OCI-LY7 (cell line): ENCODE measurements at regions not wholly inside any gene's neighbourhood (a gene's known extent, or its start where the extent isn't known, plus 50 kb on each side); places are given as distances from the start of the nearest gene placed in this dataset.

Experiments
- BruUV-seq: library from RNA; stranded (reverse); fragments of 400-500 nt; replicated peaks from 2 replicates; lab custom pipeline; 2021; lab: Mats Ljungman, UMichigan
- CTCF ChIA-PET: fragments of 300-600 bp; sonication (Branson Sonifier 250); formaldehyde crosslinking; loops from one replicate; lab custom pipeline; 2022; ENCODE audit warnings: antibody characterized with exemption; ENCODE audit not compliant: unreplicated experiment; lab: Charles Lee
- POLR2A ChIA-PET: fragments of 300-600 bp; sonication (Branson Sonifier 250); formaldehyde crosslinking; loops from one replicate; lab custom pipeline; 2022; ENCODE audit warnings: antibody characterized with exemption; lab: Charles Lee
- DNase-seq: peaks from one replicate; pipeline ENCODE4 v3.0.0-alpha.2; 2015; ENCODE audit warnings: low spot score
- H2AFZ ChIP-seq: fragments of 200-600 bp; sonication (generic), shearing (Covaris generic); 2 replicates; pipeline ENCODE4 v1.6.1; 2014; ENCODE audit warnings: mild to moderate bottlenecking, antibody characterized with exemption, low read length, moderate library complexity
- H3K27ac ChIP-seq: fragments of 200-600 bp; sonication (generic); 2 replicates; pipeline ENCODE4 v1.5.1; 2014; ENCODE audit warnings: mixed run types, low read depth, mild to moderate bottlenecking, moderate library complexity, low read length, inconsistent platforms; ENCODE audit not compliant: poor library complexity, severe bottlenecking
- H3K36me3 ChIP-seq: fragments of 200-600 bp; sonication (generic); 2 replicates; pipeline ENCODE4 v1.6.1; 2014; ENCODE audit warnings: mild to moderate bottlenecking, antibody characterized with exemption, low read length, moderate library complexity, mixed read lengths; ENCODE audit not compliant: insufficient read depth
- H3K4me1 ChIP-seq: fragments of 200-600 bp; sonication (generic); 2 replicates; pipeline ENCODE4 v1.5.1; 2014; ENCODE audit warnings: mild to moderate bottlenecking, low read length; ENCODE audit not compliant: insufficient read depth, poor library complexity, severe bottlenecking
- H3K4me2 ChIP-seq: fragments of 200-600 bp; sonication (generic); 2 replicates; pipeline ENCODE4 v1.6.1; 2014; ENCODE audit warnings: mild to moderate bottlenecking, low read length
- H3K4me3 ChIP-seq: fragments of 200-600 bp; sonication (generic); 2 replicates; pipeline ENCODE4 v1.5.1; 2014; ENCODE audit warnings: mild to moderate bottlenecking, low read depth, low read length; ENCODE audit not compliant: poor library complexity, severe bottlenecking
- H3K79me2 ChIP-seq: fragments of 200-600 bp; sonication (generic); 2 replicates; pipeline ENCODE4 v1.6.1; 2016; ENCODE audit warnings: low read depth, mild to moderate bottlenecking, low read length, moderate library complexity, mixed read lengths; ENCODE audit not compliant: insufficient read depth
- H3K9me2 ChIP-seq: fragments of 200-600 bp; sonication (generic); 2 replicates; pipeline ENCODE4 v1.6.1; 2016; ENCODE audit warnings: mild to moderate bottlenecking, low read length, mixed read lengths; ENCODE audit not compliant: insufficient read depth
- H3K9me3 ChIP-seq: fragments of 200-600 bp; sonication (generic); 2 replicates; pipeline ENCODE4 v1.6.1; 2014; ENCODE audit warnings: mild to moderate bottlenecking, mixed run types, low read length, mixed read lengths
- H4K20me1 ChIP-seq: fragments of 200-600 bp; sonication (generic); 2 replicates; pipeline ENCODE4 v1.6.1; 2014; ENCODE audit warnings: mild to moderate bottlenecking, antibody characterized with exemption, low read length, moderate library complexity, mixed read lengths; ENCODE audit not compliant: insufficient read depth
- CTCF ChIP-seq: fragments of 200-600 bp; sonication (generic); conservative IDR thresholded peaks from 2 replicates; pipeline ENCODE4 v1.5.1; 2014; ENCODE audit warnings: mild to moderate bottlenecking, antibody characterized with exemption, low read length, moderate library complexity, mixed read lengths
- EZH2phosphoT487 ChIP-seq: fragments of 200-600 bp; sonication (generic); IDR thresholded peaks from 2 replicates; pipeline ENCODE4 v1.6.1; 2018; ENCODE audit warnings: low read depth, borderline replicate concordance, mild to moderate bottlenecking, mixed run types, antibody characterized with exemption, low read length, moderate library complexity, mixed read lengths
- intact Hi-C: fragments of 100-400 bp; cut with micrococcal nuclease; formaldehyde crosslinking; loops from one replicate; pipeline ENCODE4 v1.10.0; 2022; ENCODE audit not compliant: unreplicated experiment

DNA sequence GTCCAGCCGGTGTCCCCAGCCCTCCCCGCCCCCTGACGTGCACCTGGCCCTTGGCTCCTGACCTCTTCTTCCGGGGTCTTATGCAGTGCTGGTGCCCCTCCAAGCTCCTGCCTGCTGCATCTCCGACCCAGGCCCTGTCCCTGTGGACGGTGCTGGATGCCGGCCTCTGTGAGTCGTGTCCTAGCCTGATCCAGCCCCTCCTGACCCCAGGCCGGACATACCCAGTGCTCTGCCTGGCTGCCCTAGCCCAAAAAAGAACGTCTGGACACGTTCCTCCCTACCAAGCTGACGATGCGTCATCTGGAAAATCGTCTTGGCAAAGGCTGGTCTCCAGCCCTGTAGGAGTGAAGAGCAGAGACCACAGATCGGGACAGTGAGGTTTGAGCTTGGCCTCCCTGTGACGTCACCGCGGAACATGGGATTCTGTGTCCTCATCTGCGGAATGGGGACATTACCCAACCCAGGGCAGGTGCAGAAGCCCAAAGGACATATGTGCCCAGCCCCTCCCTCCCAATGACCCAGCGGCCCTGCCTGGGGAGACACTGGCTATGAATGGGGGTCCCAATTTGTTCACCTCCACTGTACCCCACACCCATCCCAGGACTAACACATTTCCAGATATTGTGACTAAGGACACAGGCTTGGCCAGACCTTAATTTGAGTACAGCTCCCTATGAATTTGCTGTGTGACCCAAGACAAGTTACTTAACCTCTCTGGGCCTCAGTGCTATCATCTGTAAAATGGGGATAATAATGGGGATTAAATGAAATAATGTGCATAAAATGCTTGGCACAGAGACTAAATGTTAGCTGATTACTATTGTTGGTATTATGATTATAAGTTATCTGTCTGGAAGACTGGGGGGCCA, 51.0 kb upstream of the BCL11B start:
- H4K20me1 ChIP-seq, result no peaks in the 10 kb centered on the region
- no peak overlapping the region for H3K4me2 ChIP-seq
- BruUV-seq, result no TSS peak
- no peaks in the 10 kb centered on the region for H3K4me1 ChIP-seq
- no peaks in the 10 kb centered on the region for H3K9me3 ChIP-seq
- no peaks in the 10 kb centered on the region for H3K9me2 ChIP-seq
- no peak overlapping the region for H3K27ac ChIP-seq
- no peaks in the 10 kb centered on the region for H3K79me2 ChIP-seq
- CTCF ChIA-PET, result no interaction called here
- no peak for TF ChIP-seq CTCF
- TF ChIP-seq EZH2phosphoT487, result no peak
- DNase-seq, result no peak
- intact Hi-C loops, result no loop called here
- POLR2A ChIA-PET, result no interaction called here
- no peak overlapping the region for H2AFZ ChIP-seq
- no peak overlapping the region for H3K4me3 ChIP-seq
- no peaks in the 10 kb centered on the region for H3K36me3 ChIP-seq

DNA sequence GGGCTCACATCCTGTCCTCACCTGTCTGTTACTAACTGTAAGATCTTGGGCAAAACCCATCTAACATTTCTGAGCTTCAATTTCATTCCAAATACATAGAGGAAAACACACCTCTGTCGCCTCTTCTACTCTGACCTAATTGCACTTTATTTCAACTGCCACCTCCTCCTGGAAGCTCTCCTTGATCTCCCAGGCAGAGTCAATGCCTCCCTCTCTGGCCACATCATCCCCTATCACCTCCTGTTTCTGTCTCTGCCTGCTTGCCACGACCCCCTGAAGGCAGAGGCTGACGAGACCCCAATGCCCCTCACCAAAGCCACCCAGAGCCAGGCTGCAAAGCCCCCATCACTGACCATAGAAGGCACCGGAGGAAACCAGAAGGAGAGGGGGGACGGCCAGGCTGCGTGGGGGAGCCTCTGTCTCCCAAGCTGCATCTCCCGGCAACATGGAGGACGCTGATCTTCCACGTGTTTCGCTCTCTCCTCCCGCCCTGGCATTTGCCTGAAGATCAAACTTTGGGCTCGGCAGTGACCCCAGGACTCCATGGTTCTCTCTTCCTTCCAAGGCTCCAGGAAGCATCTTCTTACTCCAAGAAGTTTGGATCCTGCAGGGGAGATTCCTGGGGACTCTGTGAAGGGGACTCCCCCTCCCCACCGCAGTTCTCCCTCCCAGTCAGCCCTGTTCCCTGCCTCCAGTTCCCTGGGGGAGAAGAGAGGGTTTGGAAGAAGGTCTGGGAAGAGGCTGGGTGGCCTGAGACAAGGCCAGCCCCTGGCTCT, 50.1 kb upstream of the BCL11B start:
- Histone ChIP-seq H3K9me2 (no peaks in the 10 kb centered on the region), H3K27ac (no peak overlapping the region), H3K36me3 (no peaks in the 10 kb centered on the region), H3K79me2 (no peaks in the 10 kb centered on the region), H3K4me2 (no peak overlapping the region), H3K9me3 (no peaks in the 10 kb centered on the region), H2AFZ (no peak overlapping the region), H3K4me3 (no peak overlapping the region), H4K20me1 (no peaks in the 10 kb centered on the region), H3K4me1 (no peaks in the 10 kb centered on the region)
- TF ChIP-seq CTCF (no peak), EZH2phosphoT487 (no peak)
- intact Hi-C loops, result no loop called here
- CTCF ChIA-PET, result no interaction called here
- no peak for DNase-seq
- BruUV-seq, result no TSS peak
- POLR2A ChIA-PET, result no interaction called here
